Activated naive CD4-positive, alpha-beta T cell treated with anti-CD3 and anti-CD28 coated beads, Interleukin-2, amount 50 U/mL, for 24 hours (primary cell): ENCODE measurements at regions not wholly inside any gene's neighbourhood (a gene's known extent, or its start where the extent isn't known, plus 50 kb on each side); places are given as distances from the start of the nearest gene placed in this dataset.
"Not testable (repeated sequence)": the region's sequence is repeated elsewhere in the genome, so short reads cannot be mapped to it uniquely, and the experiment has no call there.

ENCODE experiments used
- H3K27ac Mint-ChIP-seq: one replicate; pipeline ENCODE4 v1.8.0; 2021; ENCODE audit warnings: mild to moderate bottlenecking, mixed read lengths
- H3K27me3 Mint-ChIP-seq: one replicate; pipeline ENCODE4 v1.8.0; 2021; ENCODE audit warnings: mixed read lengths
- H3K36me3 Mint-ChIP-seq: one replicate; pipeline ENCODE4 v1.8.0; 2021; ENCODE audit warnings: mixed read lengths
- H3K4me1 Mint-ChIP-seq: one replicate; pipeline ENCODE4 v1.8.0; 2021; ENCODE audit warnings: mixed read lengths
- H3K4me3 Mint-ChIP-seq: one replicate; pipeline ENCODE4 v1.8.0; 2021; ENCODE audit warnings: mild to moderate bottlenecking, mixed read lengths
- H3K9me3 Mint-ChIP-seq: one replicate; pipeline ENCODE4 v1.8.0; 2021; ENCODE audit warnings: mixed read lengths

GRCh38 chr6:79404261-79404660 lies 133.0 kb downstream of the LCA5 start:
- no peaks in the 10 kb centered on the region for H3K36me3 Mint-ChIP-seq
- no peak overlapping the region for H3K27ac Mint-ChIP-seq
- H3K4me3 Mint-ChIP-seq = no peak overlapping the region
- H3K4me1 Mint-ChIP-seq = no peaks in the 10 kb centered on the region
- no peaks in the 10 kb centered on the region for H3K27me3 Mint-ChIP-seq
- H3K9me3 Mint-ChIP-seq = no peaks in the 10 kb centered on the region

- H3K4me1 Mint-ChIP-seq = no peaks in the 10 kb centered on the region
- H3K4me3 Mint-ChIP-seq = no peak overlapping the region
- peaks cover under 1% of the 10 kb centered on the region for H3K9me3 Mint-ChIP-seq
- no peaks in the 10 kb centered on the region for H3K36me3 Mint-ChIP-seq
- H3K27ac Mint-ChIP-seq = no peak overlapping the region
- no peaks in the 10 kb centered on the region for H3K27me3 Mint-ChIP-seq
These were observed 133.7 kb downstream of the LCA5 start for GRCh38 chr6:79403563-79403962.

- H3K9me3 Mint-ChIP-seq = peaks cover 5% of the 10 kb centered on the region
- no peaks in the 10 kb centered on the region for H3K36me3 Mint-ChIP-seq
- H3K27me3 Mint-ChIP-seq = no peaks in the 10 kb centered on the region
- H3K27ac Mint-ChIP-seq = no peak overlapping the region
- no peaks in the 10 kb centered on the region for H3K4me1 Mint-ChIP-seq
- H3K4me3 Mint-ChIP-seq = no peak overlapping the region
These were observed 134.1 kb downstream of the LCA5 start for GRCh38 chr6:79403086-79403485.

- Mint-ChIP-seq H3K27me3 (peaks cover 2% of the 10 kb centered on the region), H3K4me3 (no peak overlapping the region), H3K4me1 (no peaks in the 10 kb centered on the region), H3K9me3 (peaks cover 5% of the 10 kb centered on the region), H3K27ac (no peak overlapping the region), H3K36me3 (no peaks in the 10 kb centered on the region)
These were observed 137.7 kb downstream of the LCA5 start for GRCh38 chr6:79399499-79399898.

- not testable (repeated sequence) for H3K9me3 Mint-ChIP-seq, H3K4me3 Mint-ChIP-seq, H3K27me3 Mint-ChIP-seq, H3K36me3 Mint-ChIP-seq, H3K4me1 Mint-ChIP-seq, H3K27ac Mint-ChIP-seq
These were observed 138.6 kb downstream of the LCA5 start for GRCh38 chr6:79398617-79399016.

GRCh38 chr6:79396625-79397024 lies 140.6 kb downstream of the LCA5 start:
- Mint-ChIP-seq H3K4me1 (no peaks in the 10 kb centered on the region), H3K27ac (no peak overlapping the region), H3K36me3 (no peaks in the 10 kb centered on the region), H3K27me3 (peaks cover 2% of the 10 kb centered on the region), H3K4me3 (no peak overlapping the region), H3K9me3 (peaks cover 5% of the 10 kb centered on the region)

GRCh38 chr6:79394690-79395089 lies 142.5 kb downstream of the LCA5 start:
- Mint-ChIP-seq H3K4me1 (no peaks in the 10 kb centered on the region), H3K36me3 (no peaks in the 10 kb centered on the region), H3K9me3 (peaks cover 5% of the 10 kb centered on the region), H3K4me3 (no peak overlapping the region), H3K27me3 (peaks cover 2% of the 10 kb centered on the region), H3K27ac (no peak overlapping the region)

- H3K27ac Mint-ChIP-seq = no peak overlapping the region
- no peak overlapping the region for H3K4me3 Mint-ChIP-seq
- no peaks in the 10 kb centered on the region for H3K27me3 Mint-ChIP-seq
- H3K36me3 Mint-ChIP-seq = no peaks in the 10 kb centered on the region
- no peaks in the 10 kb centered on the region for H3K9me3 Mint-ChIP-seq
- no peaks in the 10 kb centered on the region for H3K4me1 Mint-ChIP-seq
These were observed 145.1 kb downstream of the LCA5 start for GRCh38 chr6:79392094-79392493.

GRCh38 chr6:79391480-79391879 lies 145.8 kb downstream of the LCA5 start:
- Mint-ChIP-seq H3K9me3 (no peaks in the 10 kb centered on the region), H3K27me3 (no peaks in the 10 kb centered on the region), H3K4me3 (no peak overlapping the region), H3K27ac (no peak overlapping the region), H3K36me3 (no peaks in the 10 kb centered on the region), H3K4me1 (no peaks in the 10 kb centered on the region)

GRCh38 chr6:79385893-79386292 lies 151.3 kb downstream of the LCA5 start:
- H3K27me3 Mint-ChIP-seq = no peaks in the 10 kb centered on the region
- no peak overlapping the region for H3K27ac Mint-ChIP-seq
- no peaks in the 10 kb centered on the region for H3K4me1 Mint-ChIP-seq
- H3K4me3 Mint-ChIP-seq = no peak overlapping the region
- H3K36me3 Mint-ChIP-seq = no peaks in the 10 kb centered on the region
- no peaks in the 10 kb centered on the region for H3K9me3 Mint-ChIP-seq

GRCh38 chr6:79385333-79385732 lies 150.9 kb upstream of the HMGN3 start:
- no peaks in the 10 kb centered on the region for H3K27me3 Mint-ChIP-seq
- no peaks in the 10 kb centered on the region for H3K36me3 Mint-ChIP-seq
- H3K27ac Mint-ChIP-seq = no peak overlapping the region
- no peaks in the 10 kb centered on the region for H3K4me1 Mint-ChIP-seq
- no peaks in the 10 kb centered on the region for H3K9me3 Mint-ChIP-seq
- no peak overlapping the region for H3K4me3 Mint-ChIP-seq

GRCh38 chr6:79384845-79385244 lies 150.4 kb upstream of the HMGN3 start:
- H3K27ac Mint-ChIP-seq = no peak overlapping the region
- no peaks in the 10 kb centered on the region for H3K4me1 Mint-ChIP-seq
- H3K9me3 Mint-ChIP-seq = no peaks in the 10 kb centered on the region
- no peaks in the 10 kb centered on the region for H3K36me3 Mint-ChIP-seq
- H3K27me3 Mint-ChIP-seq = no peaks in the 10 kb centered on the region
- H3K4me3 Mint-ChIP-seq = no peak overlapping the region

- Mint-ChIP-seq H3K9me3 (no peaks in the 10 kb centered on the region), H3K27ac (no peak overlapping the region), H3K4me3 (no peak overlapping the region), H3K4me1 (no peaks in the 10 kb centered on the region), H3K36me3 (no peaks in the 10 kb centered on the region), H3K27me3 (no peaks in the 10 kb centered on the region)
These were observed 144.5 kb upstream of the HMGN3 start for GRCh38 chr6:79378957-79379356.

- Mint-ChIP-seq H3K27ac (no peak overlapping the region), H3K4me3 (no peak overlapping the region), H3K27me3 (peaks cover 1% of the 10 kb centered on the region), H3K36me3 (no peaks in the 10 kb centered on the region), H3K9me3 (no peaks in the 10 kb centered on the region), H3K4me1 (no peaks in the 10 kb centered on the region)
These were observed 143.4 kb upstream of the HMGN3 start for GRCh38 chr6:79377888-79378348.

- Mint-ChIP-seq H3K9me3 (no peaks in the 10 kb centered on the region), H3K4me1 (no peaks in the 10 kb centered on the region), H3K36me3 (no peaks in the 10 kb centered on the region), H3K27me3 (peaks cover 1% of the 10 kb centered on the region), H3K27ac (no peak overlapping the region), H3K4me3 (no peak overlapping the region)
These were observed 142.6 kb upstream of the HMGN3 start for GRCh38 chr6:79377047-79377446.

GRCh38 chr6:79375635-79376337 lies 141.3 kb upstream of the HMGN3 start:
- no peak overlapping the region for H3K4me3 Mint-ChIP-seq
- H3K4me1 Mint-ChIP-seq = no peaks in the 10 kb centered on the region
- H3K27ac Mint-ChIP-seq = no peak overlapping the region
- H3K9me3 Mint-ChIP-seq = no peaks in the 10 kb centered on the region
- H3K27me3 Mint-ChIP-seq = peaks cover 1% of the 10 kb centered on the region
- H3K36me3 Mint-ChIP-seq = no peaks in the 10 kb centered on the region

- Mint-ChIP-seq H3K4me1 (no peaks in the 10 kb centered on the region), H3K27me3 (peaks cover 1% of the 10 kb centered on the region), H3K27ac (no peak overlapping the region), H3K4me3 (no peak overlapping the region), H3K9me3 (no peaks in the 10 kb centered on the region), H3K36me3 (no peaks in the 10 kb centered on the region)
These were observed 139.8 kb upstream of the HMGN3 start for GRCh38 chr6:79374308-79374707.
